Myocyte (in vitro differentiated cells): ENCODE measurements at regions not wholly inside any gene's neighbourhood (a gene's known extent, or its start where the extent isn't known, plus 50 kb on each side); places are given as distances from the start of the nearest gene placed in this dataset.

ENCODE experiments used
- DNase-seq: peaks from one replicate; pipeline ENCODE4 v3.0.0-alpha.2; 2012; ENCODE audit warnings: low read depth

DNA sequence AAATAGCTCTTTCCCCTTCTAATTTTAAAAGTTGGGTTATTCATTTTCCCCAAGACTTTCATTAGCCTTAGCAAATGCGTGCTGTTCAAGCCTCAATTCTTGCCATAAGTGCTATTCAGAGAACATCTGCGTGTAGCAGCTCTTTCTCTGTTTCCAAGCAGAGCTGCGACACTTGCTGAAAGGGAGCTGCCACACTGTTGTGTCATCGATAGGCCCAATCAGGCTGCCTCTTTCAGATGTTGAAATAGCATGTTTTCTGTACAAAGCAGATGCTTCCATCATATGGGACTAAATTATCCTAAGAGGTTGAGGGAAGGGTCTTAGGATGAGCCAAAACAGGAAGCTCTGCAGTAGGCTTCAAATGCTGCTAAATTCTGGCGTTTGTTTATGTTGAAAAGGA, 220.9 kb upstream of the CDC14C start:
- DNase-seq = no peak

DNA sequence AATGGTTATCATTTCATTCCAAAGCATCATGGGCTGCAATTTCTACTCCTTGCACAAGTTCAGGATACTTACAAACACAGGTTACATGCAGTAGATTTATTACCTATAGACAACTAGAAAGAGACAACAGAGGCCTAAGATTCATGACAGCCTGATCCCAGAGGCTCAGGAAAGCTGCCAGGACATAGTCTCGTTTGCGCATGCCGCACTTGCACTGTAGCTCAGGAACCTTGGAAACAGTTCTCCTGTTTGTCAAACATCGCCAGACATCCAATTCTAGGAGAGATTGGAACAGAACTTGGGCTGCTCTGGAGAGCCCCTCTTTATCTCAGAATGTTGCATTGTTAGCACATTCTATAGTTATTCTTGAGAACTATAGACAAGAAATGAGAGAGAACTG, 216.2 kb upstream of the CDC14C start:
- no peak for DNase-seq

DNA sequence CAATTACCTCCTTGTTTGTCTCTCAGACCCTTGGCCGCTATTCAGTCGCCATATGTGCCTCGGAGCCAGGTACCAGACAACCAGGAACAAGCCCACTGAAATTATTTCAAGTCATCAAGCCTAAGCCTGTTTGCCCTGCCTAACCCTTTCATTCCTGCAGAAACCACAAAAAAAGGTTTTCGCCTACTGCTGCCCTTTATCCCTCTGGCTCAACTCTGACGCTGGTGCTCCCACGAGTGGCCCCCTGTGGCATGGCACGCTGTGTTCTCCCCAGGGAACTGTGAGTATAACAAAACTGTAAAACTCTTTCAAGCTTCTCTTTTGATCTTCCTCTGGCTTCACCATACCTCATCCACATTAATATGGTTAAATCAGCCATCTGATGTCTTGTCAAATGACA, 215.7 kb upstream of the CDC14C start:
- no peak for DNase-seq

DNA sequence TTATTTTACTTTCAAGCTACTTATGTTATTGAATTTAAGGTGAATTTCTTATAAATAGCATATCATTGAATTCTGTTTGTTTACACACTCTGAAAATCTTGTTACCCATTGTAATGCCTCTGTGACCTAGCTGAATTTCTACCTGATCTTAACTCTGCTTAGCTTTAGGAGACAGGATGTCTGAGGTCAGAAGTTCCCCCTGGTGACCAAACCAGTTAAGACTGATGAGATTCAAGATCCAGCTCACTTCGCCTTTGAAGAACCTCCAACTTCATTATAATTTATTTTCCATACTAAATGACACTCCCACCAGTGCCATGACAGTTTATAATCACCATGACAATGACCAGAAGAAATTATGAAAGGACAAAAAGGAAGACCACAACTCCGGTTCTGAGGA, 213.4 kb upstream of the CDC14C start:
- no peak for DNase-seq

DNA sequence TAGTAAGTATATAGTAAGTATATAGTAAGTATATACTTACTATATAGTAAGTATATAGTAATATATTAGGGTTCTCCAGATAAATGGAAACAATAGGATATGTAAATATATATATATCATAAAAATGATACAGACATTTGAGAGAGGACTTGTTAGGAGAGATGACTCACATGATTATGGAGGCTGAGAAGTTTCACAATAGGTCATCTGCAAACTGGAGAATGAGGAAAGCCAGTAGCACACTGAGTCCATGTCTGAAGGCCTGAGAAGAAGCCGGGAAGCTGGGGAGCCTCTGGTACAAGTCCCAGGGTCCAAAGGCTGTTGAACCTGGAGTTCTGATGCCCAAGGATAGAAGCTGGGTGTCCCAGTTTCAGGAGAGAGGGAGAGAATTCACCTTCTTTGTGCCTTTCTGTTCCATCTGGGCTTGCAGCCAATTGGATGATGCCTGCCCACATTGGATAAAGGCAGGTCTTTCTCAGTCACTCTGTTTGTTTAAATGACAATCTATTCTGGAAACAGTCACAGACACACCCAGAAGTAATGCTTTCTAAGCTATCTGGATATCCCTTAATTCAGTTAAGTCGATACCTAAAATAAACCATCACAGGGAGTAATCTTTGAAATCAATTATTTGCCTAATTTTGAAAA, 205.5 kb upstream of the CDC14C start:
- peak; percentile 13 for DNase-seq

DNA sequence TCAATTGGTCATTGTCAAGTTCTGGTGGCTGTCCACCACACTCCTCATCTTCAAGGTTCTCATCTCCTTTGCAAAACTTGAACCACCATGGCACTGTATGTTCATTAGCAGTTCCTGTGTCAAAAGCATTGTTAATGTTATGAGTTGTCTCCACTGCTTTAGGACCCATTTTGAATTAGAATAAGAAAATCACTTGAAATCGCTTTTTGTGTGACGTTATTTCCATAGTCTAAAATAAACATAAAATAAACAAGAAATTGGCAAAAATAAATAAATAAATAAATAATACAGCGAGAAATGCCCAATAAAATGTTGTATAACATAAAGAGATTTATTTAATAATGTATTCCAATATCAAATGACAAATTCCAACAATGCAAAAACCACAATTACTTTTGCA, 195.5 kb upstream of the CDC14C start:
- no peak for DNase-seq

DNA sequence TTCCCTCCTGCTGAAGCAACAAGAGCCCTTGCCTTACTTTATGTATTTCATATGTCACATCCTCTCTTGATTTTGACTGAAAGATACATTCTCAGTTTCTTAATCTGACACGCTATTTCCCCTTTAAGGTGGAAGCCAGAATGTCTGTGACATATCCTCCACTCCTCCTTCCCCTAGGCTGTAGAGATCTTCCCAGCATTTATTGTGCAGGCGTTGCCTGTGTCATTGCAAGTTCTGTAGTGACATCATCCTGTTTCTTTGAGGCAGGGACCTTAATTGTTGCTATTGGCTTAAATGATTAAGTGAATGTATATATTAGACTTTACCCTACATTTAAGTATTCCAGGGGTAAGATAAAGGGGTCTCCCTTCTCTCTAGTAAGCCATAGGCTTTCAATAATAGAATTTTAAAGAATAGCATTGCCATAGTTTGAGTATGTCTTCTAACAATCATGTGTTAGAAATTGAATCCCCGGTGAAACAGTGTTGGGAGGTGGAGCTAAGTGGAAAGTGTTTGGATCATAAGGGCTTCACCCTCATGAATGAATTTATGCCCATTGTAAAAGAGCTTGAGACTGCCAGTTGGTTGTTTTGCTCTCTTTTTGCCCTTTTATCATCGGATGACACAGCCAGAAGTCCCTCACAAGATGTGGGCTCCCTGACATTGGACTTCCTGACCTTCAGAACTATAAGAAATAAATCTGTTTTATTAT, 189.5 kb upstream of the CDC14C start:
- DNase-seq = no peak

DNA sequence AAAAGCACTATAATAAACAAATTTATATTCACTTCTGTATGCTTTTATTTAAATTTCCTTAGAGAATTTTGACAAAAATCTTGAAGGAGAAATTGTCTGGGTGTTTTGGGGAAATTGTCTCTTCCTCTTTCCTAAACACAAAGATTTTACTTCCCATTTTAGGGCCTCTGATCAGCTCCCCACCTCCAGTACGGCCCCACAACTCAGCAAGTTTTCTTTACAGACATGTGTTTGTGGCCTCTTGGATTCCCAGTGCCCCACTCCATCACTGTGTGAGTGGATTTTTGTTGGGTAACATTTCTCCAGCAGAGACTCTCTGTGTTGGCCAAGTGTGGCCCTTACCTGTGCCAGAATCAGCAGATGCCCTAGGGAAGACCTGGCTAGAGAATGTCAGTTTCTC, 182.8 kb upstream of the CDC14C start:
- DNase-seq = no peak

DNA sequence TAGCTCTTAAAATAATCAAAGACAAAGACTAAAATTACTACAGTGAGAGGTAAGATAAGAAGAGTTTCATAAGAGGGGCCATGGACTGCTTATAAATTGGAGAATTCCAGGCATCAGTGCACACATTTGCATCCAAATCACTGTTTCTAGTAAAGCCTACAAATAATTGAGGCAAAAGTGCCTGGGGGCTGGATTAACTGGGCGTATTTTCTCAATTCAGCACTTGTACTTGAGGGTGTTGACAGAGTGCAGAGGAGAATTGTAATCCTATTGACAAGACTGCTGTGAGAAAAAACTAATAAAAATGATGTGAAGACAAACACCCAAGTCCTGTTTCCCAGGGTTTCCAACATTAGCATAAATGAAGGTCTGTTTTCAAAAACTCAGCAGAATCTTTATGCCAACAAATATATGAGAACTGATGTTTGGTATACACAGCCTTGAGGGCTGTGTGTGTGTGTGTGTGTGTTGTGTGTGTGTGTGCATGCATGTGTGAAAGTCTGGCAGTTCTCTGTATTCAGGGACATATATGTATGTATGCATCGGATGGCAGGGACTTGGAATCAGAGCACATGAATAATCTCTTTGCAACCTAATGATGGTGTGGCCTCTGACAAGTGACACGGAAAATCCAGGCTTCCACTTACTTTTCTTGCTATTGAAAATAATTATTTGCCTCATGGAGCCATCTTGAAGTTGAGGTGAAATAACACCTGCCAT, 182.1 kb upstream of the CDC14C start:
- no peak for DNase-seq

DNA sequence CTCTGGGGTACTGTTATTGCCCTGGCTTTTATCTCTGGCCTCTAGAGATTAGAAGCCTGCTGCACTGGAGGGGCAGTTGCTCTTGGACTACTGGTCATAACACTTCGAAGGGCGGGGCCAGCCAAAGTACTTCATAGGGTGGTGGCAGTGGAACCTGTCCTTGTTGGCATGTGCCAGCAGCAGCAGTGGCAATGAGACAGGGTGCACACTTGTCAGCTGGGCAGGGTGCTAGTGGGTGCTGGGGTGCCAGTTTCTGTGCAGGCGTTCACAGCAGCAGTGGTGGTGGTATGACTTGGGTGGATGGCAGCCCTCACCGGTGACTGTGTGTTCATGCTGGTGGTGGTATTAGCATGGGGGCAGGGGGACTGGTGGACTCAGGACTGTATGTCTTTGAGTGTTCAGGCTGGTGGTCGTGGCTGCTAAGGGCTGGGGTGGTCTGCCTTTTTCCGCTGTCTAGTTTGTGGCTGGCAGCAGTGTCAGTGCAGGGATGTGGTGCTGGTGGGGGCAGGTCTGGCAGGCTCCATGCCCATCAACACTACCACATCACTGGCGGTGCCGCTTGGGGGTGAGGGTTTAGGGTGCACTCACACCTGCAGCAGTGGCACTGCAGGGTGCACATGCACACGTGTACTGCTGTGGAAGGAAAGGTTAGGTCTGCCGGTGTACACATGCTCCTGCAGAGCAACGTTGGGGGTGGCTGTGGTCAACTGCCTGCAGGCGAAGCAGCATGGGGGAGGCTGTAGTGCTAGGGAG, 176.1 kb upstream of the CDC14C start:
- DNase-seq = no peak

DNA sequence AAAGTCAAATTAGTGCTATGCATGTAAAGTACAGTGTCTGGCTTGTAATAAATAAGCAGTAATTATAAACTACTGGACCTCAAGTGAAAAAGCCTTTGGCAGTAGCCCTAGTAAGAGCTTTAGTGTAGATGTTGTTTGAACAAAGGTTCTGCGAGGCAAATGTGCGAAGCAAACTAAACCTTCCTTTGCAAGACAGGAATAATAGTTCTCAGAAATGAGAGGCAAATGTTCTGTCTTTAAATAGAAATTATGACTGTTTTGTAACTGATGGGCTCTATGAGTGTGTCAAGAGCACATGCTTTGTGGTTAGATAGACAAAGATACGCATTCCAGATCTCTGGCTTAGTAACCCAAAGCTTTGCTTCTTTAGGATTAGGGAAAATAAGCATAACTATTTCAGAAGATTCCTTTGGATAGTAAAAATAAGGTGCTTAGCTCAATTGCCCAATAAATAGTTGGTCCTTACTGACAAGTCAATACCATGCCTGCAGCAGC, 169.2 kb upstream of the CDC14C start:
- peak; percentile 54 for DNase-seq

DNA sequence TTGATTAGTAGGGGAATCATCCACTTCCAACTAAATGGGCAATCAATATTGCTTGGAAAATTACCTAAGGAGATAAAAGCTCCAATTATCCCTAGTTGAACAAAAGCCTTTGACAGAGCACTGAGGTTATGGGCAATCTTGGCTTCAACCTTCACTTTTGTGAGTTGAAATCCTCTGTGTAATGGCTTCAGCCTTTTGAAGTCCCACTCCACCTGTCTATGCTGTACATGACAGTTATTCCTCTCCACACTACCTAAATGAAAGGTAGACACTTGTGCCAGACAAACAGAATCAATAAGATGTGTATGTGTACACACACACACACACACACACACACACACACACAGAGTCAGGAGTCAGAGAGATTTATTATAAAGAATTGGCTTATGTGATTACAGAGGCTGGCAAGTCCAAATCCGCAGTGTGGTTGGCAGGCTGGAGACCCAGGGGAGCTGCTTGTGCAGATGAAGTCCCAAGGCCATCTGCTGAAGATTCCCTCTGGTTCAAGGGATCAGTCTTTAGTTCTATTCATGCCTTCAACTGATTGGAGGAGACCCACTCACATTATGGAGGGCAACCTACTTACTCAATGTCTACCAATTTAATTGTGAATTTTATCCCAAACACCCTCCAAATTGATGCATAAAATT, 164.8 kb upstream of the CDC14C start:
- no peak for DNase-seq

DNA sequence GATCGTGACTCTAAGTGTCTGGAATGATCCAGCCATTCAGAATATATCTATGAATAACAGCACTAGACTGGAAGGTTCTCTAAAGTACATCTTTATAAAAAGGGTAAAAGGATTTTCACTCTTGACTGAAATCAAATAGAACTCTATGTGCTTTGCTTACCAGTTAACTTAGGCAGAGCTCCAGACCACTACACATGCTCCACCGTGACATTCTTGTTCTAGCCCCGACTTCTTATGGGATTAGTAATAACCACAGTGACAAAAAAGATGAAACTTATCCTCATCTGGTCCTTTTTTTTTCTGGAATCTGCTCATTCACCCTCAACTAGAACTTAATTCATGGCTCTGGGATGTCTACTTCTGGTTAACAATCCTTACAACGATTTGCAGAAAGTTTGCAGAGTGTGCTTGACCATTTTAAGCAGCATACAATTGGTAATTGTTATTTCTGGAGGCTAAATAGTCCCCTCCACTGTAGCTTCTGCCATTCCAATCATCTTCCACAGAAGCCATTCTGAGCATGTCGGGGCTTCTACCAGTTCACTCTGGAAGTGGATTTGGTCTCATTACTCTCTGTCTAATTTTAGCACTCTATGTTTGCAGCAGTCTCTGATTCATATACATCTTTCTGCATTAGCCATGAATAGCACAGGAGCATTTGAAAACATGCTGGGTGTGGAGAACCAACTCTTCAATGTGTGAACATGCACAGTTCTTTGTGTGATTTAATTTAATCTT, 163.7 kb upstream of the CDC14C start:
- DNase-seq = peak; percentile 86

DNA sequence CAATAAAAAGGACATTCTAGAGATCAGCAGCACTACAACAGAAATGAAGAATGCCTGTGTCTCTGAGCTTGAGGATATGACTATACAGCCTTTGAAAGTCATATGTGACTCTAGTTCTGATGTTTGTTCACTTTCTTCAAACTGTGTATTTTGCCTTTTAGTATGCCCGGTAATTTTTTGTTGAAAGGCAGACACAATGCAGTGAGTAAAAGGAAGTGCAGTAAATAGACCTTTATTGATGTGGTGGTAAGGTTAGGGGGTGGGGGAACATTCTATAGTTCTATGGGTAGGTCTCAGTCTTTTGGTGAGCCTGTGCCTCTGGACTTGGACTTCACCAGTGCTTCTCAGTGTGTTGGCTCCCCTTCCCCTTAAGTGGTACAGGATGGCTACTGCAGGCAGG, 143.5 kb upstream of the CDC14C start:
- no peak for DNase-seq

DNA sequence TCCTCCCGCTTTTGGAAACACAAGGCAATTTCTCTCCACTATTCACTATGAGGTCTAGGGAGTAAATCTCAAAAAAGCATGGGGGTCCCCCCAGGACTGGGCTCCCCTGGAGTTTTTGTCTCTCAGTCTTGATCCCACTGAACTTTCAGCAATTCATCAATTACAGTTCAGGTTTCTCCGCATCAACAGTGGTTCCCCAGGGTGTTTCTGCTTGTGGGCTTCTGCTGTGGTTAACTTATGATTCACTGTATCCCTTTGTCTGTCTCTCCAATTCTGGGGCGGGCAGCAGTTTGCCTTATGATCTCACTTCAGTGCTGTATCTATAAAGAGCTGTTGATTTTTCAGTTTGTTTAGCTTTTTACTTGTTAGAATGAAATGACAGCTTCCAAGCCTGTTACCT, 142.6 kb upstream of the CDC14C start:
- DNase-seq = peak; percentile 68

DNA sequence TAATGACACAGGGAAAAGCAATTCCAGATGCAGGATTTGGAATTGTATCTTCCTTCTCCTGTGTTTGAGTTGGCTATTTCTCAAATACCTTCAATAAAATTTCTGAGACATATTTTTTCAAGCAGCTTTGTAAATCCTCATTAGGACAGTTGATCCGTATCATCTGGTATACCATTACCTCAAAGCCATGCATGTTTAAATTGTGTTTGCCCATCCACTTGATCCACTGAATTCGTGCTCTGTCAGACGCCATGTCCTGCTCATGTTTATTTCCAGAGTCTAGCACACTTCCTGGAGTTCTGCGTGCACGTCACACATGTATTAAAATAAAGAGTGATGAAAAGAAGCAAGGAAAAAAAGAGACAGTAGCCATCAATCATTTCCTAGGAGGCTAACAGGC, 141.8 kb upstream of the CDC14C start:
- no peak for DNase-seq

DNA sequence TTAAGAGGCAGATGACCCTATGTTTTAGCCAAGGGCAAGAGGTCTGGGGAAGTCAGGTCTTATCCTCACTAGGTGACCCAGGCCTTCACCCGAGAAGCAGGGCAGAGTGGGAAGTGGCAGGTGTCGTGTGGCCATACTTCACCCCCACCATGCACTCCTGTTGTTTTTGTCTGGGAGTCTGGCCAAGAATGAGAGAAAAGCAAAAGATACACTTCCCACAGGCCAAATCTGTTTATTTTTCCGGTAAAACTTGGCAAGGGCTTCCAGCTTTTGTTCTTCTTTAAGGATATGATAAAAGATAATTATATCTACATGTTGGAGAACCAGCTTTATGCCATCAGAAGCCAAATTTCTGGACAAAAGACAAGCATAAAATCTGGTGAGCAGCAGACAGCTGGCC, 137.4 kb upstream of the CDC14C start:
- peak; percentile 64 for DNase-seq

DNA sequence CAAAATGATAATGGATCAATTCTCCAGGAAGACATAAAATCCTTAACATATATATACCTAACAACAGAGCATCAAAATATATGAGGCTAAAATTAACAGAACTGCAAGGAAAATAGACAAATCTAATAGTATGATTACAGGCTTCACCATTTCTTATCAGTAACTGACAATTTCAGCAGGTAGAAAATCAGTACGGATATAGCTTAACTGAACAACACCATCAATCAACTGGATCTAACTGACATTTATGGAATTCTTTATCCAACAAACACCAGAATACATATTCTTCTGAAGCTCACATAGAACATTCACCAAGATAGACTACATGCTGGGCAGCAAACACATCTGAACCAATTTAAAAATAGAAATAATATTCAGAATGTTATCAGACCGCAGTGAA, 121.1 kb upstream of the CDC14C start:
- DNase-seq = no peak

DNA sequence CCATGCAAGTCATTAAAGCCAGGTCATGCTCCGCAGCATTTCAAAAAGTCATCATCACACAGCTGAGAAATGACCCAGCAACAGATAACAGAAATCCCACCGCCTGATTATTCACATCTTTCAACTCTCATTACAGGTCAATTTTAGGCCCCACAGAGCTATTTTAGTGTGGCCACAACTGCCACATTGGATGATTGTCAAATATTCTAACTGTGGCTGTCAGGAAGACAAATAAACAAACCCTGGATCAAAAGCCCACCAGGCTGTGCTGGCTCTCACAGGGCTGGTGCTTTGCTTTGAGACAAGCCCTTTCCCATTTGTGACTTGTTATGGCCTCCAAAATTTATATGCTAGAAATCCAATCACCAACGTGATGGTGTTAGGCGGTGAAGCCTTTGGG, 117.6 kb upstream of the CDC14C start:
- DNase-seq = peak; percentile 38

DNA sequence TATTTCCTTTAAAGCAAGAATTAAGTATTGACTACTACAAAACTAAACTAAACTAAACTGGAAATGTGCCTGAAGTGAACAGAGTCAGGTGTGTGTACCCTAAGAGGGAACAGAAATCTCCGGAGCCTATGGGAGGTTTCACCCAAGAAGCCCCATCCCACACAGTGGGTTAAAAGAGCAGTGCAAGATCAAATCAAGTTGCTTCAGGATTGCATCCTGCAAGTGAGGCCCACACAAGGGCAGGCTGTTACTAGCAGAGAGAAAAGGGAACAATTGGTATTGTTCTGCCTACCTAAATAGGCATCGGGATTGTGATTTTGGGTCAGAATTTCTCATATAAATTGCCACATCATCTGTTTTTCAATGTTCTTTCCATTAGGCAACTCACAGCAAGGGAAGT, 113.3 kb upstream of the CDC14C start:
- no peak for DNase-seq

DNA sequence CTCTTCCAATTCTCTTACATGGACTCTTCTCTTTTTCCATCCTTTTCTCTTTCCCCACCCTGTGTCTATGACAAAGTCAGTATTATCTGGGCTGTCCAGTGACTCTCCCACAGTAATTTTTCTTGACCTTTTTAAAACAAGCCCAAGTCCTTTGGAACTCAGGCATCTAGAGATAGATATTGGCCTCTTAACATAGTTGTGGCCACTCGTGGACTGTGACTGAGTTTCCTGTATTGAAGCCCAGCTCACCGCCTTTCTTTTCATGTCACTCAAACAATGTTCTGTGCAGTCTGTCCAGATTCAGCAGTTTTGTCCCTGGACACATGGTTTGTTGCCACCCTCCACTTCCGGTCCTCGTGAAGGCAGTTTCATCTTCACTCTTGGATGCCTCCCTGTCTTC, 110.9 kb upstream of the CDC14C start:
- DNase-seq = no peak
